Psoas muscle (tissue), 7 donors: ENCODE measurements at regions not wholly inside any gene's neighbourhood (a gene's known extent, or its start where the extent isn't known, plus 50 kb on each side); places are given as distances from the start of the nearest gene placed in this dataset.

Source experiments
- ATAC-seq, 4 donors: fragments of 200-7000 bp; cut with Tn5 transposase; one replicate each; pipeline ENCODE4 v1.9.1; 2020; ENCODE audit warnings: moderate library complexity in 3 of 4, mild to moderate bottlenecking in 2 of 4
- DNase-seq, 2 donors: peaks; one replicate each; pipeline ENCODE4 v3.0.0-alpha.2; 2020
- H3K27ac ChIP-seq: fragments of 200-600 bp; one replicate; pipeline ENCODE4 v1.8.0; 2022
- H3K27me3 ChIP-seq, 3 donors: fragments of 200-600 bp in 1 of 3; one replicate each; pipeline versions ENCODE4 v1.6.1 to v1.8.0; 2013 to 2022; ENCODE audit warnings: low read length in 2 of 3, mild to moderate bottlenecking in 2 of 3, moderate library complexity in 1 of 3; ENCODE audit not compliant: insufficient read depth in 3 of 3
- H3K36me3 ChIP-seq, 2 donors: fragments of 200-600 bp in 1 of 2; one replicate each; pipeline versions ENCODE4 v1.6.1 to v1.8.0; 2013 to 2022; ENCODE audit warnings: low read depth in 1 of 2, mild to moderate bottlenecking in 1 of 2, moderate library complexity in 1 of 2; ENCODE audit not compliant: insufficient read depth in 1 of 2
- H3K4me1 ChIP-seq: fragments of 200-600 bp; one replicate; pipeline ENCODE4 v1.8.0; 2022
- H3K4me3 ChIP-seq: fragments of 200-600 bp; one replicate; pipeline ENCODE4 v1.8.0; 2022; ENCODE audit warnings: mild to moderate bottlenecking
- H3K9me3 ChIP-seq: fragments of 200-600 bp; one replicate; pipeline ENCODE4 v1.8.0; 2022
- WGBS, 3 donors: extraction: QIAGEN DNeasy Blood & Tissue Kit; methylation state at CpG; one replicate each; pipeline versions ENCODE4 v1.1.6 to v1.1.7; 2013; 5-methylcytosine and 5-hydroxymethylcytosine counted together
- intact Hi-C, 2 donors: fragments of 100-400 bp; cut with DNase I; formaldehyde crosslinking; loops; one replicate each; pipeline versions ENCODE4 v1.11.0 to v1.14.2; 2022
- TF ChIP-seq, protein P1 (sequence below): fragments of 200-600 bp; IDR thresholded peaks from one replicate; pipeline ENCODE4 v1.8.0; 2022; ENCODE audit warnings: antibody characterized with exemption
- donor health status: healthy with polysubstance abuse.
- donor health status: DM: no; HTN: no; CAD: no; lungs with moderate emphysema.
- donor health status: Bipolar disorder and iron deficiency.
- donor health status: healthy.
- donor health status: DM: yes; HTN: yes; CAD: no.
- donor health status: DM: no; HTN: no; CAD: no.
- donor health status: DM: yes; HTN: yes; CAD: no.

DNA sequence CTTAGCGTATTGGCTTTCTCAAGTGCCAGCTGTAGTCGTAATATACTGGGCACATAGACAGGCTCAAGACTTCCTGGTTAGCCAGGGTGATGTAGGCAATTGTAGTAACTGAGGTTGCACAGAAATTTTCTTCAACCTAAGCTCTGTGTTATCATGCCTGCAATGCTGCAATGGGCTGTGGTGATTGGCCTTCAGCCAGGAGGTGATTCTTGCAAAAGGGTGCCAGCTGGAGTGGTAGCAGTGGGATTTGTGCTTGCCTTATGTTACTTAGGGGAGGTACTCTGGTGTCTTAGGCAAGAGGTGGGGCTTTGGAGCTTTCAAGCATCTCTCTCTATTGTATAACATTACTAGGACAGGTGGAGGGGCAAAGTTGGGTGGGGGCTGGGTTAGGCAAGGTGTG, 495.1 kb downstream of the CDH11 start:
- DNase-seq (no peak), ATAC-seq (no peak)
- Histone ChIP-seq H3K27me3 (no peaks in the 10 kb centered on the region), H3K9me3 (no peaks in the 10 kb centered on the region), H3K36me3 (no peaks in the 10 kb centered on the region), H3K4me1 (no peaks in the 10 kb centered on the region), H3K4me3 (no peak overlapping the region), H3K27ac (no peak overlapping the region)
- TF ChIP-seq, protein P1, sequence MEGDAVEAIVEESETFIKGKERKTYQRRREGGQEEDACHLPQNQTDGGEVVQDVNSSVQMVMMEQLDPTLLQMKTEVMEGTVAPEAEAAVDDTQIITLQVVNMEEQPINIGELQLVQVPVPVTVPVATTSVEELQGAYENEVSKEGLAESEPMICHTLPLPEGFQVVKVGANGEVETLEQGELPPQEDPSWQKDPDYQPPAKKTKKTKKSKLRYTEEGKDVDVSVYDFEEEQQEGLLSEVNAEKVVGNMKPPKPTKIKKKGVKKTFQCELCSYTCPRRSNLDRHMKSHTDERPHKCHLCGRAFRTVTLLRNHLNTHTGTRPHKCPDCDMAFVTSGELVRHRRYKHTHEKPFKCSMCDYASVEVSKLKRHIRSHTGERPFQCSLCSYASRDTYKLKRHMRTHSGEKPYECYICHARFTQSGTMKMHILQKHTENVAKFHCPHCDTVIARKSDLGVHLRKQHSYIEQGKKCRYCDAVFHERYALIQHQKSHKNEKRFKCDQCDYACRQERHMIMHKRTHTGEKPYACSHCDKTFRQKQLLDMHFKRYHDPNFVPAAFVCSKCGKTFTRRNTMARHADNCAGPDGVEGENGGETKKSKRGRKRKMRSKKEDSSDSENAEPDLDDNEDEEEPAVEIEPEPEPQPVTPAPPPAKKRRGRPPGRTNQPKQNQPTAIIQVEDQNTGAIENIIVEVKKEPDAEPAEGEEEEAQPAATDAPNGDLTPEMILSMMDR = no peak
- 87 to 97% (median 89%) methylated on average over 2 of the region's 2 CpGs for WGBS, 3 donors
- intact Hi-C loops = no loop called here

DNA sequence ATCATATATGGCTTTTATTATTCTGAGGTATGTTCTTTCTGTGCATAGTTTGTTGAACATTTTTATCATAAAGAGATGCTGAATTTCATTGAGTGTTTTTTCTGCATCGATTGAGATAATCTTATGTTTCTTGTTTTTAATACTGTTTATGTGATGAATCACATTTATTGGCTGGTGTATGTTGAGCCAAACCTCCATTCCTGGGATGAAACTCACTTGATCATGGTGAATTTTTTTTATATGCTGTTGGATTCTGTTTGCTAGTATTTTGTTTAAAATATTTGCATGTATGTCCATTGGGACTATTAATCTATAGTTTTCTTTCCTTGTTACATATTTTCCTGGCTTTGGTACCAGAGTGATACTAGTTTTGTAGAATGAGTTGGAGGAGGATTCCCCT, 500.2 kb downstream of the CDH11 start:
- no peaks in the 10 kb centered on the region for H3K27me3 ChIP-seq
- no peaks in the 10 kb centered on the region for H3K36me3 ChIP-seq
- intact Hi-C loops = no loop called here
- H3K9me3 ChIP-seq = no peaks in the 10 kb centered on the region
- 73 to 85% (median 80%) methylated on average over 1 of the region's 1 CpG for WGBS, 3 donors
- ATAC-seq (no peak), DNase-seq (no peak)
- H3K4me3 ChIP-seq = no peak overlapping the region
- TF ChIP-seq, protein P1 = no peak
- no peaks in the 10 kb centered on the region for H3K4me1 ChIP-seq
- H3K27ac ChIP-seq = no peak overlapping the region

DNA sequence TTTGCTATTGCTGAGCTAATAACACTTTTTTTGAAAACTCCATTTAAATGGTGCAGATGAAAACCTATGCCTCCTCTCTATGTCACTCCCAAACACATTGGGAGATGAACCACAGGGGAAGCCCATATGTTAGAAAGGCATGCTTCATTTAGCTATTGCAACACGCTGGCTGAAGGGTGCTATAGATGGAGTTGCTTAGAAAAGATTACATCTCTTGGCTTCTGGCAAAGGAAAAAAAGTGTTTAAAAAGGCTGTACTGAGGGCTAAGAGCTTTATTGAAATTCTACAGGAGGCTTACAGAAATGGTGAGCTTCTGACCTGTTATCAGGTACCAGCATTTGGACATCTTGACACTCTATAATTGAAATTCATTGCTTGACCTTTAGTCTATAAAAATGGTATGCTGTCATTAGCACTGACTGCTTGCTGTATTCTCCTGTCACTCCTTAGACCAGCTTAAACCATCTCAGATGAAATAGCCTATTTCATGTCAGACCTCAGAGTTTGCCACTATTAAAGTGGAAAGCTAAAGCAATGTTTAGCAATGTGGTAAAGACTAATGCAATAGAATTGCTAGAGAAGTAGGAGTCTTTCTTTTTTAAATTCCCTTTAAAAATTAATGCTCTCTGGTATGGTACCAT, 503.9 kb downstream of the CDH11 start:
- H3K27me3 ChIP-seq = no peaks in the 10 kb centered on the region
- no peaks in the 10 kb centered on the region for H3K36me3 ChIP-seq
- intact Hi-C loops = no loop called here
- DNase-seq (no peak), ATAC-seq (no peak)
- no peaks in the 10 kb centered on the region for H3K4me1 ChIP-seq
- H3K4me3 ChIP-seq = no peak overlapping the region
- no peaks in the 10 kb centered on the region for H3K9me3 ChIP-seq
- WGBS, 3 donors = 79 to 84% (median 81%) methylated on average over 1 of the region's 1 CpG
- H3K27ac ChIP-seq = no peak overlapping the region
- TF ChIP-seq, protein P1 = no peak

DNA sequence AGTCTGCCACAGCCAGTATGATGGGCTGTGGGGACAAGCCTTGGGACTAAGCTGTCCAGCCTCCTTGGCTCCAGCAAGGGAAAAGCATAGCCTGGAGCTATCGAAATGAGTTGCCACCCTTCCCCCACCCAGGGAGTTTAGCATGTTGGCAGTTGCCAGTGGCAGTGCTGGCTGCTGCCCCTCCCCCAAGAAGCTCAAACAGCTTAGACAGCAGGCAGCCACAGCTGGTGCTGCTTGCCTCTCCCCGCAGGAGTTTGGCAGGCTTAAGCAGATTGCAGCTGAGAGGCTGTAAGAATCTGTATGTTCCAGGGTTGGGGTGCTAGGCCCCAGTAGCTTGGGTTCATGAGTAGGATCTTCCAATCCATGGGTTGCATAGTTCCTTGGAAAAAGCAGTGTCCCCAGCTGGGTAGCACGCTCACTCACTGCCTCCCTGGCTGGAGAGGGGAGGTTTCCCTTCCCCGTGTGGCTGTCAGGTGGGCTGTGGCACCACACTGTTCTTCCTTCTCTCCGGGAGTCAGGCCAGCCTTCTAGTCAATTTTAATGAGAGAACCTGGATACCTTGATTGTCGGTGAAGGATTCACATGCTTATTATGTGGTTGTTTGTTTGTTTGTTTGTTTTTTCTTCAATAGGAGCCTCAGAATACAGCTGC, 506.1 kb downstream of the CDH11 start:
- peak in 1 of 2 donors; percentile 37 for DNase-seq
- 31 to 49% (median 36%) methylated on average over 6 of the region's 6 CpGs for WGBS, 3 donors
- Histone ChIP-seq H3K9me3 (no peaks in the 10 kb centered on the region), H3K27me3 (no peaks in the 10 kb centered on the region), H3K27ac (no peak overlapping the region), H3K36me3 (no peaks in the 10 kb centered on the region), H3K4me1 (no peaks in the 10 kb centered on the region), H3K4me3 (no peak overlapping the region)
- no peak for ATAC-seq
- TF ChIP-seq, protein P1 = no peak
- intact Hi-C loops = no loop called here

DNA sequence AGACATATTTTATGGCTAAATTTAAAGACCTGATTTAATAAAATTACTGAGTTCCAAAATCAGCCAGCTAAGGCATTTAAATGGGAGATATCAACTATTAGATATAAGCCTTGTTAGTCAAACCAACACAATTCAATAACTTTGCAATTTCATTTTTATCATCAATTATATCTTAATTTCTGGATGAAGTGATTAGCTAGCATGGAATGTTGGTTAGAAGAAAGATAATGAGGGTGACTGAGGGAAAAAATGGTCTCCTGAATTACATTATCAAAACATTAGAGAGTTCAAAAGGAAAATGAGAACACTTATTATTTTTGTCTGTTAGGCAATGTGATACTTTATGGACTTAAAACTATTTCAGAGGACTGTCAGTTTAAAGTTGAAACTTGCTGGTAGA, 525.7 kb downstream of the CDH11 start:
- no peaks in the 10 kb centered on the region for H3K27me3 ChIP-seq
- TF ChIP-seq, protein P1 = no peak
- H3K4me1 ChIP-seq = no peaks in the 10 kb centered on the region
- no peak overlapping the region for H3K4me3 ChIP-seq
- no peak overlapping the region for H3K27ac ChIP-seq
- no peaks in the 10 kb centered on the region for H3K9me3 ChIP-seq
- DNase-seq (no peak), ATAC-seq (no peak)
- intact Hi-C loops = no loop called here
- no peaks in the 10 kb centered on the region for H3K36me3 ChIP-seq
